CD4-positive, alpha-beta T cell treated with Interleukin-2 at 100 ng/mL for 4 hours (primary cell): ENCODE measurements at regions not wholly inside any gene's neighbourhood (a gene's known extent, or its start where the extent isn't known, plus 50 kb on each side); places are given as distances from the start of the nearest gene placed in this dataset.
"Not testable (repeated sequence)": the region's sequence is repeated elsewhere in the genome, so short reads cannot be mapped to it uniquely, and the experiment has no call there.

Experiments
- DNase-seq: peaks from one replicate; pipeline ENCODE4 v3.0.0-alpha.2; 2020; ENCODE audit warnings: low spot score

GRCh38 chr9:108803428-108804065 lies 52.2 kb downstream of the ACTL7B start:
- no peak for DNase-seq

GRCh38 chr9:108802967-108803366 lies 52.8 kb downstream of the ACTL7B start:
- no peak for DNase-seq

- no peak for DNase-seq
Observed at GRCh38 chr9:108801949-108802348, 53.8 kb downstream of the ACTL7B start.

GRCh38 chr9:108800632-108801099 lies 55.1 kb downstream of the ACTL7B start:
- DNase-seq: no peak

GRCh38 chr9:108793573-108793972 lies 62.2 kb downstream of the ACTL7B start:
- no peak for DNase-seq

- no peak for DNase-seq
Observed at GRCh38 chr9:108789742-108790141, 66.0 kb downstream of the ACTL7B start.

GRCh38 chr9:108787690-108788048 lies 68.1 kb downstream of the ACTL7B start:
- DNase-seq: no peak

GRCh38 chr9:108786901-108787689 lies 68.7 kb downstream of the ACTL7B start:
- no peak for DNase-seq

- DNase-seq: no peak
Observed at GRCh38 chr9:108786322-108786721, 69.5 kb downstream of the ACTL7B start.

- DNase-seq: no peak
Observed at GRCh38 chr9:108784998-108785397, 70.8 kb downstream of the ACTL7B start.

- no peak for DNase-seq
Observed at GRCh38 chr9:108783731-108784495, 71.9 kb downstream of the ACTL7B start.

GRCh38 chr9:108783326-108783725 lies 72.5 kb downstream of the ACTL7B start:
- DNase-seq: no peak

- no peak for DNase-seq
Observed at GRCh38 chr9:108780942-108781734, 74.6 kb downstream of the ACTL7B start.

GRCh38 chr9:108779551-108780325 lies 76.0 kb downstream of the ACTL7B start:
- DNase-seq: no peak

GRCh38 chr9:108776920-108777639 lies 78.7 kb downstream of the ACTL7B start:
- DNase-seq: no peak

GRCh38 chr9:108775901-108776306 lies 79.9 kb downstream of the ACTL7B start:
- no peak for DNase-seq

GRCh38 chr9:108774088-108774487 lies 81.7 kb downstream of the ACTL7B start:
- not testable (repeated sequence) for DNase-seq

- no peak for DNase-seq
Observed at GRCh38 chr9:108772301-108772894, 83.4 kb downstream of the ACTL7B start.

GRCh38 chr9:108768744-108769143 lies 87.0 kb downstream of the ACTL7B start:
- DNase-seq: no peak

GRCh38 chr9:108766626-108767161 lies 89.1 kb downstream of the ACTL7B start:
- DNase-seq: no peak
